Suppressor macrophage treated with lipopolysaccharide for 1 hour (primary cell): ENCODE measurements at regions not wholly inside any gene's neighbourhood (a gene's known extent, or its start where the extent isn't known, plus 50 kb on each side); places are given as distances from the start of the nearest gene placed in this dataset.

Source experiments
- DNase-seq, 3 donors: peaks; one replicate each; pipeline ENCODE4 v3.0.0-alpha.2; 2020 to 2022

GRCh38 chr15:39438260-39438659 is 142.6 kb upstream of the THBS1 start:
- DNase-seq: peak; percentile 33 to 56 (median 47)

- DNase-seq: peak; percentile 74 to 80 (median 79)
These were observed 141.9 kb upstream of the THBS1 start for GRCh38 chr15:39438799-39439592.

DNA sequence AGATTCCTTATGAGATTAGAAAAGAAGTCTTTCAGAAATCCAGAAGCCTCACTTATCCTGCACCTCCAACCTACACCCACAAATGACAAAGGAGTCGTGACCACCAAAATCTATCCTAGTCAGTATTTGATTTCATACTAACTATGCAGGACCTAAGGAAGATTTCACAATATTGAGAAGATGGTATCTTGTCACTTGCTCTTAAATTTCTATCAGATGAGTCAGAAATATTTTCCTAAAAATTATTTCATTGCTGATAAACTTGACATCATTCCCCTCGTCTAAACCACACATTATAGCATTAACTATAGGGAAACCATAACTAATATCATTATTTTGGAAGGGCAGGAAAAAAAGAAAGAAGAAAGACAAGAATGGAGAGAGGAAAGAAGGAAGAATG is 138.0 kb upstream of the THBS1 start:
- no peak for DNase-seq

DNA sequence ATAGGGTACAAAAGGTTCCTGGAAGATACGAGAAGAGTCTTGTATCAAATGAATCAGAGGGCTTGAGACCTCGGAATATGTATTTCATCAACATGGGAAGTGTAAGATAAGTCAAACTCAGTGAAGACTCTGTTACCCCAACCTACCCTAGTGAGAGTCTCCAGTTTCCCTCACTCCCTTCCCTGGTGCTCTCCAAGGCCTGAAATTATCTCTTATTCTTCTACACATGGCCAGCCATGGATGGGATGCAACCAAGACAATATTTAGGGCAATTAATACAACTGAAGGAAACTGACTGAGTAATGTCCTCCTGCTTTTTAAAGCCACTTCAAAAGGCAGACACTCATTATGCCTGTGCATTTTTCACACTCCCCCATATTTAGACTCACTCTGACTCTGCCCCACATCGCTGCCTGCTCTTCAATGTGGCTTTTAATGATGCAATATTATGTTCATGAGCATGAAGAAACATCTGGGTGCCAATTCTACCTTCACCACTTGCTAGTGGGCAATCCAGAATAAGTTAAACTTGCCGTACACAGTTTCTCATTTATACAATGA is 137.1 kb upstream of the THBS1 start:
- no peak for DNase-seq

DNA sequence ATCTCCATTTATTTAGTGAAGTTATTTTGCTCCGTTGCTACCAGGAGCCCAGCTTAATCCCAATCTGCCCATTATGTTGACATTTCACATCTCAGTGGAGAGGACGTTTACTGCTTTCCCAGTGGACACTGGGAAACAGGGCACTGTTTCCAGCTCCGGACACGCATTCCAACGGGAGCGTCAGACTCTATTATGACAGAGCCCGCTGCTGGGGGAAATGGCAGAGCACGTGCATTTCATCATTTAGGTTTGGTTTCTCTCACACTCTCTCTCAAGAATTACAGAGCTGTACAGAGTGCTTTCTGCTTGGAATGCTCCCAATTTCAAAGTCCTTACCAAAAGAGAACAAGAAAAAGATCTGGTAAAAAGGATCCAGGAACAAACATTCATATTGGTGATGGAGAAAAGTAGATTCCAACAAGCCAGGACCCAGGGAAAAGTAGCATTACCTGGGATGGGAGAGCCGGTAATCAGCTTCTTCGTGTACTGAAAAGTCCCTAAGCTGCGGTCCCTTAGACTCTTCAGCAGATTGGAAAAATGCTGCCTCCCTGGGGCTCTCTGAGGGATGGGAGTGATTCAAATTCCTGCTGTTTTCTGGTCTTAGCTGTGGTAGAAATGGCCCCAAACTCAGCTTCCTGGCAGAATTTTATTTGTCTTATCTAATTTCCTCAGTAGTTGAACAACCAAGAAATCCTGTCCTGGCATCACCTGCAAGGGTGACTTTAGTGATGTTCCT is 136.0 kb upstream of the THBS1 start:
- no peak for DNase-seq

DNA sequence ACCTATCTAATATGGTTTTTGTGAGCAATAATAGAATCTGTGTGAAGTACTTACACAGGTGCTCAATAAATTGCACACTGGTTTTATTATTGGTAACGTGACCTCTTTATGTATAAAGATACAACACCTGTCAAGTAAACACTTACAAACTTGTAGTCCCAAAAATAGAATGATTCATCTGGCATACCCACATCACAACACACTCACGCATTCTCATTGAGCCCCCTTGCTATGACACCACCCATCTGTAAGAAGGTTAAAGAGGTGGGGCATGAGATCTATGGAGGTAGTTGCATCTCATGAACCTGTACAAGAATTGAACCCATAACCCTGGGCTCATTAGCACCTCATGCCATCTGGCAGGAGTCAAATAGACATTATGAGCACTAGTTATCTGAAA is 134.9 kb upstream of the THBS1 start:
- no peak for DNase-seq

GRCh38 chr15:39447346-39447745 is 133.5 kb upstream of the THBS1 start:
- DNase-seq: no peak

DNA sequence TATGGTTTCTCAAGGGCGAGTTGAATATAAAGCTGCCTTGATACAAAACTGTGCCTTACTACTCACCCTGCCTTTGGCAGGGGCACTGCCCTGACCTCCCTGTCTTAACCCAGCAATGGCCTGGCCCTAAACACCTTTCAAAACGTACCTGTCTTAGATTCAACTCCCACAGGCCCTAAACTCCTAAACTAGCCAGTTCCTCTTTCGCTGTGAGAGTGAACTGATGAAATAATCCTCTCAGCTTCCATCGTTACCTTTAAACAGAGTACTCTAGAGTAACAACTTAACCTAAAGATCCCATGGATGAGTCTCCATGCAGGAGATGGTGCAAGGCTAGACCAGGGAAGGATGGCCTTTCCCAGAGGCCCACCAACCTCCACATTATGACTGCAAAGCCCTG is 133.0 kb upstream of the THBS1 start:
- no peak for DNase-seq

GRCh38 chr15:39448409-39448808 is 132.5 kb upstream of the THBS1 start:
- no peak for DNase-seq

- DNase-seq: no peak
These were observed 129.7 kb upstream of the THBS1 start for GRCh38 chr15:39451121-39451688.

DNA sequence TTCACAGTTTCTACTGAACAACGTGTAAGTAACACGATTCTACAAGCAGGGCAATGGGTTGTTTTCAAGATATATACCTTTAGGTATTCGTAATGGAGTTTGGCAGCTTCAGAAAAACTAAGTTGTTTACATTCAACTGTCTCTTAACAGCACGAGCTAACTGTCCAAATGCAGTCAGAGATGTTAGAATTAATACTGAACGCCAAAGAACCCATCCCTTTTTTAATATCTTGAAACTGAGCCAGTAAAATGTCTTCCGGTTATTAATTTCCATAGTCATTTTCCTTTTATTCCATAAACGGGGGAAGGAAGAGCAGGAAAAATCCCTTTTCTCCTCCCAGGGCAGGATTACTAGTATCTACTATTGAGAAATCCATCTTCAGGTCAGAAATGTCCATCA is 129.0 kb upstream of the THBS1 start:
- no peak for DNase-seq

- peak; percentile 74 to 92 (median 90) for DNase-seq
These were observed 127.3 kb upstream of the THBS1 start for GRCh38 chr15:39453620-39454019.

DNA sequence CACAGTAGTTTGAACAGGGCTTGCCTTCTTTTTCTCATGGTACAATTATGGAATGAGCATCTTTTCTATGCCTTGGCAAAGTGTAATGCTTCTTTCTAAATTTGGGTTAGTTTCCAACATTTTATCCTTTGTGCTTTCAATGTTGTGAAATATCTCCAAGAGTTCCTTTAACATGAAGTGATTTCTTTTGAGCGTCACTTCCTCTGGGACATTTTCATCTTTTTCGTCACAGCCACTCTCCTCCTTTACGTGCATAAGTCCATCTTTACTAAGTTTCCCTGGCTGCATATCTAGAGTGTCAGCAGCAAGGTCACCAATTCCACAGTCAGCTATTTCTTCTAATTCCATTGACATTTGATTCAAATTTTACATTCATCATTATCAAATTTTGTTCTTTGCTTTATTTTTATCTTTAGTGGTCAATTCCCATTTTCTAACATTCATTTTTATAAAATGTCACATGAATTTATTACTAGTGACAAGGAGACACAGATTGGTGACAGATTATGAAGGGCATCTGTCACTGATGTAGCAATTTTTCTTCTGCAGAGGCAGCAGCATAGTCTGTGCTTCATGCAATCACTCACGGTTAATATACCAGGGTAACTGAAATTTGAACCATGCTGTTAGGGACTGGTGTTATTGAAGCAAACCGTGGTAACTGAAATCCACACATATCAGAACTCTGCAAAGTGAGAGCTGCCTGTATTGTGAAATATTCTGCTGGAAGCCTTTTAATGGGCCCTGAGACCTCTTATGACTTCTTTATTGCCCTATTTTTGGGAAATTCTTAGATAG is 126.5 kb upstream of the THBS1 start:
- DNase-seq: peak in 2 of 3 donors; percentile 65 to 67

DNA sequence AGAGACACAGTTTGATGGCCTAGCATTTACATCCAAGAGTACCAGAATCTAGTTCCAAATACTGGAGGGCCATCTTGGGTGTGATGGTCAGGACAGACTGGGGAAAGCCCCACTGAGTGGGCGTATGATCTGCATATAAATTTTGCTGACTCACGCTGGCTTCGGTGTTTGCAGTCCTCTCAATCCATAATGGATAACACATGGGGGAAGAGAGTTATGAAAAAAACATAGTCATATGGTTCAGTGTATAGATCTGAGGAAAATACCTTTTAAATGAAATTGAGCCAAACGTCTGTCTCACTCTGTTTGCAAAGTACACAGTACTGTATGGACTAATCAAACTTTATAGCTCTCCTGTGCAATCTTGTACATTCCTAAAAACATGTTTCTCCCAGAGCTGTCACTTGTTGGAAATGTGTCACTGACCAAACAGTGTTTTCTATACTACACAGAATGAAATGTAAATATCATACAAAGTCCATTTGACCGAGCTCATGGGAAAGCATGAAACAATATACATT is 125.3 kb upstream of the THBS1 start:
- DNase-seq: peak; percentile 74 to 83 (median 83)

DNA sequence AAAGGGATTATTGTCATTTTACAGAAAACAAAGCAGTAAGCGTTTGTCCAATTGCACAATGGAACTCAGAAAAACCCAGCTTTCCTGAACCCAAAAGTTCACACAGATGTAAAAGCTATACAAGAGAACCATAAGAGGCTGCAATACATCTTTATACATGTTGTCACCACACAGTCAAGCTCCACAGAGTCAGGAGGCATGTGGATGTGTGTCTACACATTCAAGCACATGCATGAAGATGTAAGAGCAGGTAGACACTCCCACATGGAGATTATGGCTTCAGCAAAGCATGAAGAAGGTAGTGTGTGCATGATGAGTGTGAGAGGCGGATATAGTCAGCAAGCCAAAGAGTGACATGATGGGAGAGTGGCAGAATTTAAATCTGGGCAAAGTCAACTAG is 124.7 kb upstream of the THBS1 start:
- DNase-seq: no peak

GRCh38 chr15:39456582-39457330 is 124.1 kb upstream of the THBS1 start:
- no peak for DNase-seq

- DNase-seq: no peak
These were observed 122.7 kb upstream of the THBS1 start for GRCh38 chr15:39458131-39458530.

- no peak for DNase-seq
These were observed 121.3 kb upstream of the THBS1 start for GRCh38 chr15:39459548-39459947.

DNA sequence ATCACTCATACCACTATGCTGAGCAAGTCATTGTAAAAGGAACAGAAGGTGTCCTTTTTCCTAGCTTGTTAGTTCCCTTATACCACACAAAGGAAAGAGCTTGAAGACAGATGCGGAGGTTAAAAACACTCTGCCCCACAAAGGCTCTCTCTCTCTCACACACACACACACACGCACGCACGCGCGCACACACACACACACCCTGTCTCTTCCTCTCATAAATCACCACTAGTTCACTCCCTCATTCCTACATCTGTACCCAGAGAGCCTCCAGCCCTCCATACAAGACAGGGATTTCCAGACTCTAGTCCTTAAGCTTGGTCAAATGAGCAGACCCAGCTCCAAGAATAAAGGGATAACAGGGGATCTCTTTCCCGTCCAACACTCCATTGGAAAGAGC is 120.1 kb upstream of the THBS1 start:
- DNase-seq: no peak

DNA sequence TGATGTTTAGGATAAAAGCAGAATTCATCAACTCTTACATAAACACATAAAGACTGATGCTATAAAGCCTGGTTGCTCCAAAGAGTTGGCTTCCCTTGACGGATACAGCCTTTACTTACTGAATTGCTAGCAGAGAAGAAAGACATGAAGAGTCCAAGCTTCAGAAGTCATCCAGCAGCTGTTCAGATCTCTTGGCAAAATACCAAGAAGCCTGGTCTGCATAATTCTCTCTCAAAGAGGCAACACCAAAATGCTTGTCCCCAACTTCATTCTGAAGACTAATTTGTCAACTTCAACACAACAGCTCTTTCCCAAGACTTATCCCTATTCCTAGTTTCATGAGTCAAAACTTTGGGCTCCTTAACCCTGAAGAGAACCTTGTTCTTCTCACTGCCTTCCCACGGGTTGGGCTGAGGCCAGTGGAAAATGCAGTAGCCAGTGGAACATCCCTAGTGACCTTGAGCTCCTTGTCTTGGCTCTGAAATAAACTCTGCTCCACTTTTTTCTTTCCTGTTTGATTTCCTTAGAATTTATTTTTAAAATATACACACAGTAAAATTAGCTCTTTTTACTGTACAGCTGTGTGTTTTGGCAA is 119.2 kb upstream of the THBS1 start:
- DNase-seq: no peak

DNA sequence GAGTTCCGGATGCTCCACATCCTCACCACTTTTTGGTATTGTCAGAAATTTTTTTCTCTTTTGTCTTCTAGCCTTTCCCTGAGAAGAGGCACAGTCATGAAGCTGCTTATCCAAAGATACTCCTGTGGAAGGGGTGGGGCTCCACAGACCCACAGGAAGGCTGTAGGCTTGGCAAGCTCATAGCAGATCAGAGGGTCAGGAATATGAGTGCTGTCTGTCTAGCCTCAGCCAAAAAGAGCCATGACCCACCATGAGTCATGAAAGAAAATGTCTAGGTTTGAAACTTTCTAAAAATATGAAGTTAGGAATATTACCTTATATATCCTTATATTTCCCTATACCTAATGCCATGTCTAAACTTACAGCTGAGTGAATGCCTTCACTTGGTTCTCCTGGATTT is 118.2 kb upstream of the THBS1 start:
- DNase-seq: no peak
